A673 (cell line): ENCODE measurements at regions not wholly inside any gene's neighbourhood (a gene's known extent, or its start where the extent isn't known, plus 50 kb on each side); places are given as distances from the start of the nearest gene placed in this dataset.

Experiments used
- CTCF ChIP-seq: fragments of 300-800, 200-600 bp; sonication (generic); conservative IDR thresholded peaks from 2 replicates; pipeline ENCODE4 v1.5.1; 2017; ENCODE audit warnings: low read depth, mild to moderate bottlenecking, antibody characterized with exemption, low read length, moderate library complexity, mixed read lengths
- EZH2 ChIP-seq: fragments of 200-600 bp; sonication (generic); IDR thresholded peaks from 2 replicates; pipeline ENCODE4 v1.6.1; 2017; ENCODE audit warnings: borderline replicate concordance, low read depth, mild to moderate bottlenecking, mixed read lengths, antibody characterized with exemption, low read length; ENCODE audit not compliant: poor library complexity, severe bottlenecking

GRCh38 chr9:119002491-119002890 is 366.7 kb downstream of the BRINP1 start:
- TF ChIP-seq CTCF (no peak), EZH2 (no peak)
